K562 (cell line): ENCODE measurements at regions not wholly inside any gene's neighbourhood (a gene's known extent, or its start where the extent isn't known, plus 50 kb on each side); places are given as distances from the start of the nearest gene placed in this dataset.

Source experiments
- ATAC-seq: fragments of 200-7000 bp; cut with Tn5 transposase; 3 replicates; pipeline ENCODE4 v1.9.1; 2020; ENCODE audit warnings: moderate library complexity
- BruUV-seq: library from RNA; stranded (reverse); fragments of 400-500 nt; replicated peaks from 2 replicates; lab custom pipeline; 2021; lab: Mats Ljungman, UMichigan
- CTCF ChIA-PET: fragments of 300-600 bp; formaldehyde crosslinking; extraction: SDS; loops from one replicate; lab custom pipeline; 2021; ENCODE audit warnings: low intra/inter-chr PET ratio; lab: Yijun Ruan, JAX
- POLR2A ChIA-PET: fragments of 300-600, 350-650 bp; sonication (Branson Sonifier 250); formaldehyde crosslinking; extraction: SDS; loops from one replicate; lab custom pipeline; 2021; ENCODE audit warnings: antibody characterized with exemption, inconsistent platforms; lab: Yijun Ruan, JAX
- DNase-seq, 4 experiments: peaks; one replicate each; pipeline versions ENCODE4 v3.0.0 to v3.0.0-alpha.2; 2011 to 2018; ENCODE audit warnings: low spot score in 3 of 4, mixed read lengths in 3 of 4; ENCODE audit errors: extremely low read depth in 1 of 4
- FAIRE-seq: peaks from 2 replicates; lab custom pipeline; 2011; peaks lifted over from hg19 to GRCh38; lab: Jason Lieb, UNC
- H2AFZ ChIP-seq: 2 replicates; pipeline ENCODE4 v1.6.0; 2011; ENCODE audit warnings: low read depth, low read length, control low read depth, inconsistent platforms
- H3K27ac ChIP-seq: fragments of 200-600 bp; 3 replicates; pipeline ENCODE4 v1.8.0; 2011; ENCODE audit warnings: low read depth, mild to moderate bottlenecking, control low read depth, inconsistent platforms, low read length, moderate library complexity, mixed read lengths; ENCODE audit errors: extremely low read depth
- H3K27me3 ChIP-seq, 2 experiments: fragments of 300-600 bp in 1 of 2; 2 replicates in 1 of 2; 3 replicates in 1 of 2; pipeline versions ENCODE4 v1.6.0 to v1.8.0; 2011; ENCODE audit warnings: inconsistent platforms in 2 of 2, low read length in 2 of 2, mild to moderate bottlenecking in 1 of 2, mixed read lengths in 1 of 2, moderate library complexity in 1 of 2; ENCODE audit not compliant: control insufficient read depth in 2 of 2, insufficient read depth in 2 of 2
- H3K36me3 ChIP-seq: fragments of 300-600 bp; 3 replicates; pipeline ENCODE4 v1.8.0; 2011; ENCODE audit warnings: mild to moderate bottlenecking, low read length, inconsistent platforms; ENCODE audit not compliant: control insufficient read depth, insufficient read depth
- H3K4me1 ChIP-seq, 2 experiments: fragments of 200-600 bp in 1 of 2; replicated peaks in 1 of 2; 2 replicates in 1 of 2; 3 replicates in 1 of 2; pipeline versions ENCODE4 v1.5.1 to v1.8.0; 2011; ENCODE audit warnings: inconsistent platforms in 2 of 2, low read length in 2 of 2, mild to moderate bottlenecking in 1 of 2, mixed read lengths in 1 of 2, moderate library complexity in 1 of 2; ENCODE audit not compliant: control insufficient read depth in 2 of 2, insufficient read depth in 2 of 2
- H3K4me2 ChIP-seq: 2 replicates; pipeline ENCODE4 v1.6.1; 2011; ENCODE audit warnings: low read length, control low read depth, inconsistent platforms, mixed read lengths; ENCODE audit not compliant: insufficient read depth
- H3K4me3 ChIP-seq: fragments of 200-600 bp; sonication (generic), shearing (Covaris generic); 2 replicates; pipeline ENCODE4 v1.5.1; 2016; ENCODE audit warnings: control low read depth, inconsistent platforms
- H3K79me2 ChIP-seq: fragments of 200-600 bp; 3 replicates; pipeline ENCODE4 v1.8.0; 2011; ENCODE audit warnings: low read length, inconsistent platforms; ENCODE audit not compliant: control insufficient read depth, insufficient read depth
- H3K9ac ChIP-seq, 2 experiments: 2 replicates each; pipeline versions ENCODE4 v1.6.0 to v1.6.1; 2011; ENCODE audit warnings: low read depth in 2 of 2, low read length in 2 of 2, control low read depth in 1 of 2, inconsistent platforms in 1 of 2, mild to moderate bottlenecking in 1 of 2, mixed read lengths in 1 of 2; ENCODE audit not compliant: insufficient read depth in 1 of 2
- H3K9me1 ChIP-seq: one replicate; pipeline ENCODE4 v1.6.0; 2011; ENCODE audit warnings: inconsistent platforms, mild to moderate bottlenecking, low read length, moderate library complexity; ENCODE audit not compliant: control insufficient read depth, insufficient read depth
- H3K9me3 ChIP-seq: replicated peaks from 2 replicates; pipeline ENCODE4 v1.5.1; 2011; ENCODE audit warnings: low read depth, low read length, inconsistent platforms; ENCODE audit not compliant: control insufficient read depth, insufficient read depth
- H4K20me1 ChIP-seq: replicated peaks from 2 replicates; pipeline ENCODE4 v1.6.1; 2011; ENCODE audit warnings: low read length, inconsistent platforms, mixed read lengths; ENCODE audit not compliant: control insufficient read depth, insufficient read depth
- IFI16 ChIP-seq: fragments of 250-450 bp; sonication (Bioruptor Pico); IDR thresholded peaks from 2 replicates; pipeline ENCODE4 v2.1.2; 2022; ENCODE audit warnings: mild to moderate bottlenecking, inconsistent platforms
- KLF1 ChIP-seq: fragments of 450-650 bp; IDR thresholded peaks from 2 replicates; pipeline ENCODE4 v1.6.1; 2016; ENCODE audit warnings: missing genetic modification characterization, missing compliant biosample characterization
- NFIC ChIP-seq: fragments of 450-650 bp; IDR thresholded peaks from 2 replicates; pipeline ENCODE4 v1.6.1; 2017; ENCODE audit warnings: mild to moderate bottlenecking, inconsistent platforms
- NFIX ChIP-seq: fragments of 250-450 bp; sonication (Bioruptor Pico); IDR thresholded peaks from 2 replicates; pipeline ENCODE4 v1.4.0; 2020; ENCODE audit warnings: low read depth, mild to moderate bottlenecking, moderate library complexity
- NR4A1 ChIP-seq, 2 experiments: fragments of 250-450 bp in 1 of 2; fragments of 450-650 bp in 1 of 2; sonication (Bioruptor Pico) in 1 of 2; IDR thresholded peaks; 2 replicates each; pipeline versions ENCODE4 v1.4.0 to v1.6.1; 2016 to 2020; ENCODE audit warnings: mild to moderate bottlenecking in 2 of 2, missing compliant biosample characterization in 1 of 2, missing genetic modification characterization in 1 of 2, moderate library complexity in 1 of 2
- PTTG1 ChIP-seq: fragments of 450-650 bp; IDR thresholded peaks from 2 replicates; pipeline ENCODE4 v1.6.1; 2016; ENCODE audit warnings: low read depth, mild to moderate bottlenecking, missing genetic modification characterization, missing compliant biosample characterization
- RAD21 ChIP-seq, 2 experiments: fragments of 250-450 bp in 1 of 2; fragments of 450-650 bp in 1 of 2; sonication (Bioruptor Pico) in 1 of 2; formaldehyde crosslinking in 1 of 2; IDR thresholded peaks in 1 of 2; conservative IDR thresholded peaks in 1 of 2; 2 replicates each; pipeline versions ENCODE4 v1.4.0 to v1.8.0; 2020 to 2022; ENCODE audit warnings: mild to moderate bottlenecking in 2 of 2, moderate library complexity in 1 of 2
- SMAD1 ChIP-seq: fragments of 150-350 bp; IDR thresholded peaks from 2 replicates; pipeline ENCODE4 v1.6.1; 2014; ENCODE audit warnings: low read length, low read depth; ENCODE audit not compliant: partially characterized antibody
- SREBF1 ChIP-seq: fragments of 150-350 bp; IDR thresholded peaks from 2 replicates; pipeline ENCODE4 v1.6.1; 2014; ENCODE audit warnings: antibody characterized with exemption, low read depth, low read length, borderline replicate concordance
- SRSF7 ChIP-seq: fragments of 200-400 bp; formaldehyde crosslinking; optimal IDR thresholded peaks from 2 replicates; pipeline ENCODE3; 2017; ENCODE audit warnings: mild to moderate bottlenecking, low read depth, low read length
- XRCC3 ChIP-seq: fragments of 450-650 bp; IDR thresholded peaks from 2 replicates; pipeline ENCODE4 v1.6.1; 2017; ENCODE audit warnings: mild to moderate bottlenecking, moderate library complexity
- ZNF165 ChIP-seq: fragments of 250-450 bp; sonication (Bioruptor Pico); IDR thresholded peaks from 2 replicates; pipeline ENCODE4 v1.4.0; 2020; ENCODE audit warnings: borderline replicate concordance
- ZNF589 ChIP-seq: fragments of 200-800 bp; sonication (Bioruptor generic); IDR thresholded peaks from 2 replicates; pipeline ENCODE4 v1.6.1; 2016; ENCODE audit warnings: low read depth, missing genetic modification characterization, missing compliant biosample characterization
- WGBS: fragments of 100-300 bp; shearing (Covaris generic); methylation state at CpG from one replicate; pipeline ENCODE4 v1.1.6; 2016; ENCODE audit warnings: low coverage, mixed read lengths; ENCODE audit not compliant: insufficient coverage; ENCODE audit errors: missing lambda C conversion rate; 5-methylcytosine and 5-hydroxymethylcytosine counted together
- in situ Hi-C: fragments of 300-500 bp; cut with MboI; formaldehyde crosslinking; loops from 4 replicates; pipeline ENCODE4 v1.15.0; 2018; ENCODE audit warnings: inconsistent platforms, mixed read lengths
- intact Hi-C: fragments of 100-400 bp; cut with micrococcal nuclease; formaldehyde crosslinking; loops from 2 replicates; pipeline ENCODE4 v1.14.2; 2022

- BruUV-seq, result no TSS peak
- H4K20me1 ChIP-seq, result no peaks in the 10 kb centered on the region
- H3K4me2 ChIP-seq, result no peak overlapping the region
- peaks cover 0 to 7% of the 10 kb centered on the region in 2 experiments; a peak in 2 of 5 replicates for H3K4me1 ChIP-seq
- no peaks in the 10 kb centered on the region for H3K9me3 ChIP-seq
- 10% methylated on average over 4 of the region's 5 CpGs for WGBS
- ATAC-seq (no peak), FAIRE-seq (no peak), DNase-seq (peak in 1 of 4 experiments; percentile 25)
- in situ Hi-C loops, result loop anchor here (25.0 kb wide), 1 partner anchor 231 kb away; the partner anchor contains the start of genes KLLN and PTEN
- H3K9me1 ChIP-seq, result no peaks in the 10 kb centered on the region
- H3K36me3 ChIP-seq, result no peaks in the 10 kb centered on the region
- H2AFZ ChIP-seq, result no peak overlapping the region
- no peaks in the 10 kb centered on the region for H3K27me3 ChIP-seq
- H3K27ac ChIP-seq, result no peak overlapping the region
- ChIA-PET CTCF (no interaction called here), POLR2A (no interaction called here)
- H3K79me2 ChIP-seq, result no peaks in the 10 kb centered on the region
- no peak overlapping the region for H3K9ac ChIP-seq
- no peak overlapping the region for H3K4me3 ChIP-seq
- TF ChIP-seq RAD21 (CRISPR knock-in tag; conservative IDR thresholded peaks at IDR 0.05 in 1 of 2, IDR thresholded peaks at IDR 0.05 in 1 of 2) (peak in 1 of 2 experiments; percentile 16; a peak in 1 of 4 replicates), SMAD1 (peak; percentile 72), SREBF1 (no peak), NR4A1 (CRISPR knock-in tag; IDR thresholded peaks at IDR 0.05) (no peak), NR4A1 (tag; IDR thresholded peaks at IDR 0.05) (no peak), ZNF589 (CRISPR knock-in tag) (0 out of 2 replicates have a peak, but pooled peaks have one; percentile 30), NFIC (peak; percentile 99), KLF1 (tag) (no peak), SRSF7 (no peak), PTTG1 (tag) (no peak), NFIX (CRISPR knock-in tag) (peak; percentile 98), IFI16 (CRISPR knock-in tag) (no peak), XRCC3 (no peak), ZNF165 (CRISPR knock-in tag) (no peak)
- intact Hi-C loops, result no loop called here
Measured at GRCh38 chr10:88092973-88093372, 229.5 kb downstream of the PTEN start.
